Thyroid gland (tissue), 4 donors: ENCODE measurements at regions not wholly inside any gene's neighbourhood (a gene's known extent, or its start where the extent isn't known, plus 50 kb on each side); places are given as distances from the start of the nearest gene placed in this dataset.

Experiments used
- DNase-seq, 2 donors: peaks; one replicate each; pipeline ENCODE4 v3.0.0-alpha.2; 2019
- H3K27ac ChIP-seq, 3 donors: fragments of 200-600 bp; sonication (generic); 1 replicate in 2 of 3; 2 replicates in 1 of 3; pipeline ENCODE4 v1.5.1; 2016 to 2019; ENCODE audit warnings: mild to moderate bottlenecking in 1 of 3, moderate library complexity in 1 of 3
- H3K27me3 ChIP-seq: fragments of 200-600 bp; sonication (generic); one replicate; pipeline ENCODE4 v1.5.1; 2019
- H3K36me3 ChIP-seq, 2 donors: fragments of 200-600 bp; sonication (generic); one replicate each; pipeline ENCODE4 v1.5.1; 2016 to 2019
- H3K4me1 ChIP-seq, 2 donors: fragments of 200-600 bp; sonication (generic); one replicate each; pipeline ENCODE4 v1.5.1; 2017 to 2019
- H3K4me3 ChIP-seq, 3 donors: fragments of 200-600 bp; sonication (generic); replicated peaks in 1 of 3; 1 replicate in 2 of 3; 2 replicates in 1 of 3; pipeline ENCODE4 v1.5.1; 2016; ENCODE audit warnings: mild to moderate bottlenecking in 1 of 3
- H3K9me3 ChIP-seq: fragments of 200-600 bp; sonication (generic); one replicate; pipeline ENCODE4 v1.5.1; 2017
- CTCF ChIP-seq, 6 experiments: fragments of 200-600 bp in 3 of 6; fragments of 450-650 bp in 3 of 6; sonication (generic) in 3 of 6; IDR thresholded peaks; one replicate each; pipeline ENCODE4 v1.5.1; 2016 to 2019; ENCODE audit warnings: antibody characterized with exemption in 6 of 6, mild to moderate bottlenecking in 2 of 6, inconsistent platforms in 1 of 6, moderate library complexity in 1 of 6
- POLR2A ChIP-seq, 2 donors: fragments of 450-650 bp; IDR thresholded peaks; one replicate each; pipeline ENCODE4 v1.6.1; 2017; ENCODE audit warnings: antibody characterized with exemption in 2 of 2, mild to moderate bottlenecking in 2 of 2, moderate library complexity in 1 of 2
- WGBS, 2 donors: methylation state at CpG; one replicate each; pipeline ENCODE4 v1.1.5; 2017; 5-methylcytosine and 5-hydroxymethylcytosine counted together
- intact Hi-C: fragments of 100-400 bp; cut with DNase I; formaldehyde crosslinking; loops from one replicate; pipeline ENCODE4 v1.15.1; 2023

GRCh38 chr4:147173797-147174432, 228.3 kb upstream of the TTC29 start:
- peaks cover 0 to 4% of the 10 kb centered on the region in 2 donors for H3K4me1 ChIP-seq
- TF ChIP-seq POLR2A (IDR thresholded peaks at IDR 0.05) = no peak
- TF ChIP-seq CTCF (IDR thresholded peaks at IDR 0.05) = no peak
- intact Hi-C loops = no loop called here
- no peak for DNase-seq
- no peak overlapping the region for H3K4me3 ChIP-seq
- no peaks in the 10 kb centered on the region for H3K27me3 ChIP-seq
- no peaks in the 10 kb centered on the region for H3K9me3 ChIP-seq
- 80 to 83% methylated on average over 7 of the region's 7 CpGs for WGBS, 2 donors
- H3K27ac ChIP-seq = no peak overlapping the region
- no peaks in the 10 kb centered on the region for H3K36me3 ChIP-seq

- intact Hi-C loops = no loop called here
- H3K4me3 ChIP-seq = no peak overlapping the region
- no peaks in the 10 kb centered on the region for H3K36me3 ChIP-seq
- no peaks in the 10 kb centered on the region for H3K9me3 ChIP-seq
- 77 to 79% methylated on average over 1 of the region's 1 CpG for WGBS, 2 donors
- no peak overlapping the region for H3K27ac ChIP-seq
- H3K4me1 ChIP-seq = peaks cover 0 to 4% of the 10 kb centered on the region in 2 donors
- no peak for TF ChIP-seq CTCF (IDR thresholded peaks at IDR 0.05)
- TF ChIP-seq POLR2A (IDR thresholded peaks at IDR 0.05) = no peak
- no peak for DNase-seq
- H3K27me3 ChIP-seq = no peaks in the 10 kb centered on the region
Observed at GRCh38 chr4:147174591-147174990, 228.9 kb upstream of the TTC29 start.

GRCh38 chr4:147175460-147176025, 229.9 kb upstream of the TTC29 start:
- H3K27ac ChIP-seq = no peak overlapping the region
- H3K4me1 ChIP-seq = no peaks in the 10 kb centered on the region
- intact Hi-C loops = no loop called here
- no peak for DNase-seq
- H3K9me3 ChIP-seq = no peaks in the 10 kb centered on the region
- H3K4me3 ChIP-seq = no peak overlapping the region
- H3K27me3 ChIP-seq = no peaks in the 10 kb centered on the region
- no peak for TF ChIP-seq CTCF (IDR thresholded peaks at IDR 0.05)
- no peaks in the 10 kb centered on the region for H3K36me3 ChIP-seq
- whole genome bisulfite sequencing, 2 donors = 89 to 97% methylated on average over 1 of the region's 1 CpG

- H3K27ac ChIP-seq = no peak overlapping the region
- H3K27me3 ChIP-seq = no peaks in the 10 kb centered on the region
- H3K4me1 ChIP-seq = no peaks in the 10 kb centered on the region
- no peaks in the 10 kb centered on the region for H3K36me3 ChIP-seq
- TF ChIP-seq CTCF (IDR thresholded peaks at IDR 0.05) = no peak
- H3K9me3 ChIP-seq = no peaks in the 10 kb centered on the region
- no peak for DNase-seq
- 78 to 81% methylated on average over 2 of the region's 2 CpGs for WGBS, 2 donors
- intact Hi-C loops = no loop called here
- no peak overlapping the region for H3K4me3 ChIP-seq
Observed at GRCh38 chr4:147182041-147182440, 236.4 kb upstream of the TTC29 start.

- no peak for TF ChIP-seq CTCF (IDR thresholded peaks at IDR 0.05)
- TF ChIP-seq POLR2A (IDR thresholded peaks at IDR 0.05) = no peak
- H3K9me3 ChIP-seq = no peaks in the 10 kb centered on the region
- H3K27ac ChIP-seq = no peak overlapping the region
- no peak for DNase-seq
- H3K4me3 ChIP-seq = no peak overlapping the region
- H3K4me1 ChIP-seq = peaks cover 14 to 21% of the 10 kb centered on the region in 2 donors
- H3K36me3 ChIP-seq = no peaks in the 10 kb centered on the region
- H3K27me3 ChIP-seq = no peaks in the 10 kb centered on the region
- intact Hi-C loops = no loop called here
Observed at GRCh38 chr4:147192679-147193078, 247.0 kb upstream of the TTC29 start.
